Loucy (cell line): ENCODE measurements at regions not wholly inside any gene's neighbourhood (a gene's known extent, or its start where the extent isn't known, plus 50 kb on each side); places are given as distances from the start of the nearest gene placed in this dataset.

ENCODE experiments used
- H2AFZ ChIP-seq: fragments of 200-600 bp; sonication (generic); 2 replicates; pipeline ENCODE4 v1.6.0; 2016; ENCODE audit warnings: antibody characterized with exemption, mild to moderate bottlenecking, low read length, moderate library complexity
- H3F3A ChIP-seq: fragments of 200-600 bp; 2 replicates; pipeline ENCODE4 v1.6.0; 2016; ENCODE audit warnings: antibody characterized with exemption, low read depth, mild to moderate bottlenecking
- H3K27me3 ChIP-seq: fragments of 200-600 bp; sonication (generic); 2 replicates; pipeline ENCODE4 v1.6.1; 2014; ENCODE audit warnings: low read length, mild to moderate bottlenecking; ENCODE audit not compliant: insufficient read depth, poor library complexity, severe bottlenecking
- H3K36me3 ChIP-seq: fragments of 200-600 bp; sonication (generic); 2 replicates; pipeline ENCODE4 v1.6.1; 2016; ENCODE audit warnings: low read length; ENCODE audit not compliant: insufficient read depth
- H3K4me1 ChIP-seq: fragments of 200-600 bp; sonication (generic); 2 replicates; pipeline ENCODE4 v1.5.1; 2014; ENCODE audit warnings: low read length, mild to moderate bottlenecking; ENCODE audit not compliant: insufficient read depth, poor library complexity, severe bottlenecking
- H3K4me2 ChIP-seq: fragments of 200-600 bp; sonication (generic); 2 replicates; pipeline ENCODE4 v1.6.0; 2014; ENCODE audit warnings: antibody characterized with exemption, low read length, low read depth, mild to moderate bottlenecking; ENCODE audit not compliant: poor library complexity, severe bottlenecking
- H3K4me3 ChIP-seq: fragments of 200-600 bp; sonication (generic); 2 replicates; pipeline ENCODE4 v1.5.1; 2014; ENCODE audit warnings: low read length, mild to moderate bottlenecking, mixed read lengths; ENCODE audit not compliant: poor library complexity, severe bottlenecking
- H3K79me2 ChIP-seq: fragments of 200-600 bp; sonication (generic); 2 replicates; pipeline ENCODE4 v1.6.1; 2014; ENCODE audit warnings: low read length; ENCODE audit not compliant: insufficient read depth
- H3K9ac ChIP-seq: fragments of 200-600 bp; sonication (generic); 2 replicates; pipeline ENCODE4 v1.6.0; 2014; ENCODE audit warnings: mild to moderate bottlenecking, low read depth, low read length, moderate library complexity; ENCODE audit not compliant: poor library complexity, severe bottlenecking
- H3K9me2 ChIP-seq: fragments of 200-600 bp; sonication (generic); replicated peaks from 2 replicates; pipeline ENCODE4 v1.6.1; 2016; ENCODE audit warnings: low read depth, low read length, mixed read lengths
- H3K9me3 ChIP-seq: fragments of 200-600 bp; sonication (generic); 2 replicates; pipeline ENCODE4 v1.6.1; 2014; ENCODE audit warnings: mild to moderate bottlenecking, antibody characterized with exemption, low read length, low read depth; ENCODE audit not compliant: insufficient read depth
- H4K20me1 ChIP-seq: fragments of 200-600 bp; sonication (generic); 2 replicates; pipeline ENCODE4 v1.6.0; 2014; ENCODE audit warnings: antibody characterized with exemption, low read length, mild to moderate bottlenecking; ENCODE audit not compliant: insufficient read depth, poor library complexity, severe bottlenecking
- EZH2phosphoT487 ChIP-seq: fragments of 200-600 bp; IDR thresholded peaks from 2 replicates; pipeline ENCODE4 v1.6.1; 2018; ENCODE audit warnings: antibody characterized with exemption, mild to moderate bottlenecking, moderate library complexity, borderline replicate concordance
- TF ChIP-seq, protein P1 (sequence below): fragments of 200-600 bp; sonication (generic); conservative IDR thresholded peaks from 2 replicates; pipeline ENCODE4 v1.5.1; 2014; ENCODE audit warnings: mild to moderate bottlenecking, antibody characterized with exemption, low read length

- Histone ChIP-seq H3K27me3 (no peaks in the 10 kb centered on the region), H3K4me3 (peak overlapping the region; percentile 62), H3K36me3 (no peaks in the 10 kb centered on the region), H2AFZ (no peak overlapping the region), H3K9me2 (no peaks in the 10 kb centered on the region), H3K9ac (peak overlapping the region; percentile 24), H3K4me1 (peaks cover 27% of the 10 kb centered on the region), H3K4me2 (peak overlapping the region; percentile 76), H3K9me3 (no peaks in the 10 kb centered on the region), H3K79me2 (no peaks in the 10 kb centered on the region), H4K20me1 (no peaks in the 10 kb centered on the region), H3F3A (0 out of 2 replicates have a peak, but pooled peaks cover 3% of the 10 kb centered on the region)
- TF ChIP-seq, protein P1, sequence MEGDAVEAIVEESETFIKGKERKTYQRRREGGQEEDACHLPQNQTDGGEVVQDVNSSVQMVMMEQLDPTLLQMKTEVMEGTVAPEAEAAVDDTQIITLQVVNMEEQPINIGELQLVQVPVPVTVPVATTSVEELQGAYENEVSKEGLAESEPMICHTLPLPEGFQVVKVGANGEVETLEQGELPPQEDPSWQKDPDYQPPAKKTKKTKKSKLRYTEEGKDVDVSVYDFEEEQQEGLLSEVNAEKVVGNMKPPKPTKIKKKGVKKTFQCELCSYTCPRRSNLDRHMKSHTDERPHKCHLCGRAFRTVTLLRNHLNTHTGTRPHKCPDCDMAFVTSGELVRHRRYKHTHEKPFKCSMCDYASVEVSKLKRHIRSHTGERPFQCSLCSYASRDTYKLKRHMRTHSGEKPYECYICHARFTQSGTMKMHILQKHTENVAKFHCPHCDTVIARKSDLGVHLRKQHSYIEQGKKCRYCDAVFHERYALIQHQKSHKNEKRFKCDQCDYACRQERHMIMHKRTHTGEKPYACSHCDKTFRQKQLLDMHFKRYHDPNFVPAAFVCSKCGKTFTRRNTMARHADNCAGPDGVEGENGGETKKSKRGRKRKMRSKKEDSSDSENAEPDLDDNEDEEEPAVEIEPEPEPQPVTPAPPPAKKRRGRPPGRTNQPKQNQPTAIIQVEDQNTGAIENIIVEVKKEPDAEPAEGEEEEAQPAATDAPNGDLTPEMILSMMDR: no peak
- no peak for TF ChIP-seq EZH2phosphoT487
These were observed 336.4 kb upstream of the RASGEF1B start for GRCh38 chr4:81808011-81808672.

GRCh38 chr4:81807386-81807785 is 335.7 kb upstream of the RASGEF1B start:
- Histone ChIP-seq H3K27me3 (no peaks in the 10 kb centered on the region), H4K20me1 (no peaks in the 10 kb centered on the region), H3K79me2 (no peaks in the 10 kb centered on the region), H3K4me3 (peak overlapping the region; percentile 62), H2AFZ (no peak overlapping the region), H3K9ac (peak overlapping the region; percentile 18), H3F3A (0 out of 2 replicates have a peak, but pooled peaks cover 3% of the 10 kb centered on the region), H3K9me3 (no peaks in the 10 kb centered on the region), H3K4me2 (peak overlapping the region; percentile 76), H3K36me3 (no peaks in the 10 kb centered on the region), H3K9me2 (no peaks in the 10 kb centered on the region), H3K4me1 (peaks cover 27% of the 10 kb centered on the region)
- TF ChIP-seq, protein P1: no peak
- TF ChIP-seq EZH2phosphoT487: no peak

DNA sequence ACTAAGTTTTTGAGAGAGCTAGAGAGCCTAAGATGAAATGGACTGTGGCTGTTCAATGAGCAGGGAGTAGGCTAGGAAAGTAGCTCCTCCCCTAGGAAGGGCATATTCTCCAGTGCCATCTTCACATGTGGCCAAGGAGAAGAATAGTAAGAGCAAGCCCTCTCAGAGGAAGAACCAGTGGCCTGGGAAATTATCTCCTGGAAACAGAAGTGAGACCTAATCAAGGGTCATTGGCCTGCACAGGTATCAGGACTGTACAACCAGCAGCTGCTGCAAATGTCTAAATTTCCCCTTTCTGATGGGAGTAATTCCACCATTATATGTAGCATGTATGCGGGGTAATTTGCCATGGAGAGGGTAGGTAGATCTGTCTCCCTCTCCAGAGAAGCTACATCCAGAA is 334.8 kb upstream of the RASGEF1B start:
- Histone ChIP-seq H3K27me3 (no peaks in the 10 kb centered on the region), H3K9ac (no peak overlapping the region), H3K4me3 (no peak overlapping the region), H3K36me3 (no peaks in the 10 kb centered on the region), H3K4me1 (peaks cover 27% of the 10 kb centered on the region), H3K9me2 (no peaks in the 10 kb centered on the region), H4K20me1 (no peaks in the 10 kb centered on the region), H3F3A (0 out of 2 replicates have a peak, but pooled peaks cover 3% of the 10 kb centered on the region), H3K4me2 (no peak overlapping the region), H3K9me3 (no peaks in the 10 kb centered on the region), H2AFZ (no peak overlapping the region), H3K79me2 (no peaks in the 10 kb centered on the region)
- TF ChIP-seq, protein P1: no peak
- no peak for TF ChIP-seq EZH2phosphoT487
